GM23248 (cell line): ENCODE measurements at regions not wholly inside any gene's neighbourhood (a gene's known extent, or its start where the extent isn't known, plus 50 kb on each side); places are given as distances from the start of the nearest gene placed in this dataset.

Experiments used
- EZH2 ChIP-seq: fragments of 200-600 bp; sonication (generic); IDR thresholded peaks from 2 replicates; pipeline ENCODE4 v1.6.1; 2018; ENCODE audit warnings: antibody characterized with exemption, mild to moderate bottlenecking; ENCODE audit not compliant: insufficient read depth, poor library complexity, severe bottlenecking
- EZH2phosphoT487 ChIP-seq: fragments of 200-600 bp; sonication (generic); IDR thresholded peaks from 2 replicates; pipeline ENCODE4 v1.6.1; 2018; ENCODE audit warnings: antibody characterized with exemption, moderate library complexity, mild to moderate bottlenecking, low read depth; ENCODE audit not compliant: insufficient read depth

DNA sequence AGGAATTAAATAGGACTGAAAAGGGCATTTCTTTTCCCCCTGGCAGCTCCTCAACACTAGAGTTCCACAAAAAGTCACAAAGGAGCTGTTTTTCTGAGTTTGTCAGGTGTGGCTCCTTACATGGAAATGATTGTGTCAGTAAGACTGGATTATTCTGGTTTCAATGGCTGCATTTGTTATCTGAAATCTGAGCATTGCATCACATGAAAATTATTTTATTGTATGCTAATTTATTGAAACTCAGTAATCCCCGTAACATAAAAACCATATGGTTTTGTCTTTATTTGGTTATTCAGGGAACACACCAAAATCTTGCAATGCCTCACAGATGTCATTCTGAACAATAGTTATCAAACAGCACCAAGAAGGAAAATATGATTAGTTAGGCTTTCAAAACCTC lies 439.7 kb upstream of the TNP1 start:
- TF ChIP-seq EZH2phosphoT487 (no peak), EZH2 (no peak)
